Thyroid gland (tissue), 4 donors: ENCODE measurements at regions not wholly inside any gene's neighbourhood (a gene's known extent, or its start where the extent isn't known, plus 50 kb on each side); places are given as distances from the start of the nearest gene placed in this dataset.

Experiments
- DNase-seq, 2 donors: peaks; one replicate each; pipeline ENCODE4 v3.0.0-alpha.2; 2019
- H3K27ac ChIP-seq, 3 donors: fragments of 200-600 bp; sonication (generic); 1 replicate in 2 of 3; 2 replicates in 1 of 3; pipeline ENCODE4 v1.5.1; 2016 to 2019; ENCODE audit warnings: mild to moderate bottlenecking in 1 of 3, moderate library complexity in 1 of 3
- H3K27me3 ChIP-seq: fragments of 200-600 bp; sonication (generic); one replicate; pipeline ENCODE4 v1.5.1; 2019
- H3K36me3 ChIP-seq, 2 donors: fragments of 200-600 bp; sonication (generic); one replicate each; pipeline ENCODE4 v1.5.1; 2016 to 2019
- H3K4me1 ChIP-seq, 2 donors: fragments of 200-600 bp; sonication (generic); one replicate each; pipeline ENCODE4 v1.5.1; 2017 to 2019
- H3K4me3 ChIP-seq, 3 donors: fragments of 200-600 bp; sonication (generic); replicated peaks in 1 of 3; 1 replicate in 2 of 3; 2 replicates in 1 of 3; pipeline ENCODE4 v1.5.1; 2016; ENCODE audit warnings: mild to moderate bottlenecking in 1 of 3
- H3K9me3 ChIP-seq: fragments of 200-600 bp; sonication (generic); one replicate; pipeline ENCODE4 v1.5.1; 2017
- POLR2A ChIP-seq, 2 donors: fragments of 450-650 bp; IDR thresholded peaks; one replicate each; pipeline ENCODE4 v1.6.1; 2017; ENCODE audit warnings: antibody characterized with exemption in 2 of 2, mild to moderate bottlenecking in 2 of 2, moderate library complexity in 1 of 2
- WGBS, 2 donors: methylation state at CpG; one replicate each; pipeline ENCODE4 v1.1.5; 2017; 5-methylcytosine and 5-hydroxymethylcytosine counted together
- intact Hi-C: fragments of 100-400 bp; cut with DNase I; formaldehyde crosslinking; loops from one replicate; pipeline ENCODE4 v1.15.1; 2023
- TF ChIP-seq, protein P1 (sequence below), 6 experiments: fragments of 200-600 bp in 3 of 6; fragments of 450-650 bp in 3 of 6; sonication (generic) in 3 of 6; IDR thresholded peaks; one replicate each; pipeline ENCODE4 v1.5.1; 2016 to 2019; ENCODE audit warnings: antibody characterized with exemption in 6 of 6, mild to moderate bottlenecking in 2 of 6, inconsistent platforms in 1 of 6, moderate library complexity in 1 of 6

DNA sequence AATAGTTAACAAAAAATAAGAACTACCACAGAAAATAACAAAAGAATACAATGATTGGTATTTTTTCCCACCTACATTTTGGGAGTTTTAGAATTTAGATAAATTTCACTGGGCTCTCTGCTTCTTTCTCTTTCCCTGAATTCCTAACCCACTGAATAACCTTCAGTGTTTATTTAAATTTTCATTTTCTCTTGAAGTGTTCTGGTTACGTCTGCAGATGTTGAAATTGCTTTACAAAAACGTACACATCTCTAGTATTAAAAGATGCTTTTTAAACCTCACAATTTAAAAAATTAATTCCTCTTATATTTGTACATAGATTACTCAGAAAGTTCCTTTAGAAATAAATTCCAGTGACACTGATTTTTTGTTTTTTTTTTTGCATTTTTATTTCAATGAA, 158.7 kb upstream of the TUT7 start:
- WGBS, 2 donors = 80 to 85% methylated on average over 2 of the region's 2 CpGs

DNA sequence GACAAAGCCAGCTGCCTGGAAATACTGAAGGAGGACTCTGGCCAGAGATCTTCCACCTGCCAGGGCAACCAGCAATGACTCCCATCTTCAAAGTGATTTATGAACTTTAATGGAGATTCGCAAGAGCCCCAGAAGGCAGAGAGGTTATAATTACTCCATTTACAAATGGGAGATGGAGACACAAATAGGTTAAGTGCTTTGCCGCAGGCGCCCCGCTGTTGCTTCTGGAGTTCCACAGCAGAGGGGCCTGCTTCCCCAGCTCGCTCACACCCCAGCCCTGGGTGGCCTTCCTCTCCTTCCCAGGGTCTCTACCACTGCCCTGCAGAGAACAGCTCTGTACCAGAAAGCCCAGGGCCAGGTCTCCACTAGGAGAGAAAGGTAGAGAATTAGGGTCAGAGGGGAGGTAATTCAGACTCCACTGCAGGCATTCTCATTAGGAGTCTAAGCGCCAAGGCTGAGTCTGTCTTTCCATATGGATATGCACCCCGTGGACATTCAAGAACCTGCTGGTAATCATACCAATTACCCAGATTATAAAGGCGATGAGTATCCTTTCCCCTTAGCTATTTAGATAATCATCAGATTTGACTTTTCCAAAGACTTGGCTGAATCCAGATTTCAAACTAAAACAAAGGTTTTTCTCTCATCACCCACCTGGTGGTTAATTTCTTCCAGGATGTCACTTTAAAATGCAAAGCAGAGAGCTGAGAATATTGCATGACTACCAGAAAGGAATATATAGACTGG, 157.6 kb upstream of the TUT7 start:
- TF ChIP-seq, protein P1, sequence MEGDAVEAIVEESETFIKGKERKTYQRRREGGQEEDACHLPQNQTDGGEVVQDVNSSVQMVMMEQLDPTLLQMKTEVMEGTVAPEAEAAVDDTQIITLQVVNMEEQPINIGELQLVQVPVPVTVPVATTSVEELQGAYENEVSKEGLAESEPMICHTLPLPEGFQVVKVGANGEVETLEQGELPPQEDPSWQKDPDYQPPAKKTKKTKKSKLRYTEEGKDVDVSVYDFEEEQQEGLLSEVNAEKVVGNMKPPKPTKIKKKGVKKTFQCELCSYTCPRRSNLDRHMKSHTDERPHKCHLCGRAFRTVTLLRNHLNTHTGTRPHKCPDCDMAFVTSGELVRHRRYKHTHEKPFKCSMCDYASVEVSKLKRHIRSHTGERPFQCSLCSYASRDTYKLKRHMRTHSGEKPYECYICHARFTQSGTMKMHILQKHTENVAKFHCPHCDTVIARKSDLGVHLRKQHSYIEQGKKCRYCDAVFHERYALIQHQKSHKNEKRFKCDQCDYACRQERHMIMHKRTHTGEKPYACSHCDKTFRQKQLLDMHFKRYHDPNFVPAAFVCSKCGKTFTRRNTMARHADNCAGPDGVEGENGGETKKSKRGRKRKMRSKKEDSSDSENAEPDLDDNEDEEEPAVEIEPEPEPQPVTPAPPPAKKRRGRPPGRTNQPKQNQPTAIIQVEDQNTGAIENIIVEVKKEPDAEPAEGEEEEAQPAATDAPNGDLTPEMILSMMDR (IDR thresholded peaks at IDR 0.05) = no peak
- TF ChIP-seq POLR2A (IDR thresholded peaks at IDR 0.05) = no peak
- Histone ChIP-seq H3K27me3 (no peaks in the 10 kb centered on the region), H3K36me3 (no peaks in the 10 kb centered on the region), H3K27ac (no peak overlapping the region), H3K9me3 (no peaks in the 10 kb centered on the region), H3K4me1 (no peaks in the 10 kb centered on the region), H3K4me3 (no peak overlapping the region)
- intact Hi-C loops = no loop called here
- DNase-seq = no peak
- WGBS, 2 donors = 89 to 92% methylated on average over 7 to 8 of the region's 8 CpGs

More for the DNA sequence above, 158.7 kb upstream of the TUT7 start:
- intact Hi-C loops = no loop called here
- no peaks in the 10 kb centered on the region for H3K27me3 ChIP-seq
- no peaks in the 10 kb centered on the region for H3K9me3 ChIP-seq
- H3K4me1 ChIP-seq = no peaks in the 10 kb centered on the region
- H3K36me3 ChIP-seq = no peaks in the 10 kb centered on the region
- no peak overlapping the region for H3K27ac ChIP-seq
- DNase-seq = no peak
- TF ChIP-seq POLR2A (IDR thresholded peaks at IDR 0.05) = no peak
- TF ChIP-seq, protein P1 (IDR thresholded peaks at IDR 0.05) = no peak
- no peak overlapping the region for H3K4me3 ChIP-seq

DNA sequence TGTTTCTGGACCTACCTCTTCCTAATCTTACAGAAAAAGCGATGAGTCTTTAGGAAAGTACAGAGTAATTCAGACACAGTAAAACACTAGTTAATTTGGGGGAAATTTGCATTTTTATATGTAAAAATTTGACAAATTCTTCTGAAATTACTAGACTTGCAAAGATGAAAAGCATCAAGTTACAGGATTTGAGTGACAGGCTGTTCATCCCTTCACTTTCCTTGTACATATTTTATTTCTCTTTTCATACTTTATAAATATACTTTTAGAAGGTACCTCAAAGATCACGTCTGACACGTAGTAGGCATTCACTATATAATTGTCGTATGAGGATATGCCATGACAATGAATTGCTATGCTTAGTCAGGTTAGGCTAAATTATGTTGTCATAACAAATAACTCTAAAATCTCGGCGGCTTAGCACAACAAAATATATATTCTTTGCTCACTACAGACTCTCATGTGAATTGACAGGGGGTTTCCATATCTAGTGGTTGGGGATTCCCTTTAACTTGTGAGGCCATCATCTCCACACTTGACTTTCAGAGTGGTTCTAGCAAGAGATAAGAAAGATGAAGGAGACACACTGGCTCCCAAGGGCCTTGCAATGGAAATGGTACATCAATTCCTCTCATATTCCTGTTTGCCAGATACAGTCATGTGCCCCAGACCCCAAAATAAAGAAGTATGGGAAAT, 154.1 kb upstream of the TUT7 start:
- no peaks in the 10 kb centered on the region for H3K4me1 ChIP-seq
- no peak for TF ChIP-seq POLR2A (IDR thresholded peaks at IDR 0.05)
- TF ChIP-seq, protein P1 (IDR thresholded peaks at IDR 0.05) = no peak
- intact Hi-C loops = no loop called here
- H3K27ac ChIP-seq = no peak overlapping the region
- no peaks in the 10 kb centered on the region for H3K9me3 ChIP-seq
- H3K36me3 ChIP-seq = no peaks in the 10 kb centered on the region
- no peaks in the 10 kb centered on the region for H3K27me3 ChIP-seq
- 87 to 93% methylated on average over 6 of the region's 6 CpGs for WGBS, 2 donors
- no peak overlapping the region for H3K4me3 ChIP-seq
- no peak for DNase-seq

DNA sequence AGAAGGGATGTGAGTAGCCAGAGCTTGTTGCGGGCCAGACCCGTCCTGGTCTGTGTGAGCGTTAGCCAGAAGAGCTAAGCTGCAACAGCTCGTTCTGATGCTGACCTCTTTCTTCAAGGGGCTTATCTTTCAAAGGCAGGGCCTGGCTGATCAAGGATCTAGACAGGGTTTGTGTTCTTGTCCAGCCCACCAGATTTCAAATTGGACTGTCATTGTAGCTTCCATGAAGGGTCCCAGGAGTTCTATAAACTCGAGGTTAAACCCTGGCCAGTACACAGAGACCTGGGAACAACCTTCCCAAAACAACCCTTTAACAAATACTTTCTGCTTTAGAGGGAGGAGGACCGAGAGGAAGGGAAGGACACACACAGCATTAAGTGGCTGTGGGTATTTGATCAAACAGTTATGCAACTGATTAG, 153.0 kb upstream of the TUT7 start:
- H3K27me3 ChIP-seq = no peaks in the 10 kb centered on the region
- no peak overlapping the region for H3K27ac ChIP-seq
- H3K4me3 ChIP-seq = no peak overlapping the region
- no peak for DNase-seq
- WGBS, 2 donors = 64 to 77% methylated on average over 6 of the region's 6 CpGs
- no peaks in the 10 kb centered on the region for H3K36me3 ChIP-seq
- TF ChIP-seq POLR2A (IDR thresholded peaks at IDR 0.05) = no peak
- no peaks in the 10 kb centered on the region for H3K9me3 ChIP-seq
- intact Hi-C loops = no loop called here
- H3K4me1 ChIP-seq = no peaks in the 10 kb centered on the region

DNA sequence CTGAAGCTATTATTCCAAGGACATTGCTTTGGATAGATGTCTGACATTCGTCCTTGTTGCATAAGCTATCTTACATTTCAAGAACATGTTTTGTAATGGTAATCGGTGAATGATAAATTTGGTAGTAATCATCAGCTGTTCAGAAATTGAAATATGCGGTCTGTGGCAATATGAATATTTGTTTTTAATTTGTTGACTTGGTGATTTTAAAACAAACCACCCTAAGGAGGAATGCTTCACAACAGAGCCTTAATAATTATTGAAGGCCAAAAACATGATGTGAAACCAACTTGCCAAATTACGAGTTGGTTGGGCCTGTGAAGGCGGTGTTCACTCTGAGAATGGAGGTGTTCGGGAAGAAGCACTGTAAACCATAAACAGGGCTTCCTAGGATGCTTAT, 149.7 kb upstream of the TUT7 start:
- H3K27me3 ChIP-seq = no peaks in the 10 kb centered on the region
- WGBS, 2 donors = 93% methylated on average over 6 of the region's 6 CpGs
- H3K36me3 ChIP-seq = no peaks in the 10 kb centered on the region
- no peak overlapping the region for H3K27ac ChIP-seq
- no peak overlapping the region for H3K4me3 ChIP-seq
- H3K9me3 ChIP-seq = no peaks in the 10 kb centered on the region
- no peak for DNase-seq
- TF ChIP-seq, protein P1 (IDR thresholded peaks at IDR 0.05) = no peak
- no peak for TF ChIP-seq POLR2A (IDR thresholded peaks at IDR 0.05)
- no peaks in the 10 kb centered on the region for H3K4me1 ChIP-seq
- intact Hi-C loops = no loop called here
